SK-N-MC (cell line): ENCODE measurements at regions not wholly inside any gene's neighbourhood (a gene's known extent, or its start where the extent isn't known, plus 50 kb on each side); places are given as distances from the start of the nearest gene placed in this dataset.
A peak's percentile ranks its signal among the peaks of the same experiment; 100 is the strongest.

ENCODE experiments used
- DNase-seq: peaks from one replicate; pipeline ENCODE4 v3.0.0-alpha.2; 2011; ENCODE audit warnings: low read depth, low spot score
- H3K27ac ChIP-seq: fragments of 200-600 bp; sonication (generic); 2 replicates; pipeline ENCODE4 v1.5.1; 2016; ENCODE audit warnings: mixed run types
- H3K36me3 ChIP-seq: fragments of 200-600 bp; sonication (generic); 2 replicates; pipeline ENCODE4 v1.6.1; 2017; ENCODE audit warnings: antibody characterized with exemption, low read length, mixed read lengths; ENCODE audit not compliant: insufficient read depth
- H3K4me3 ChIP-seq: fragments of 200-600 bp; sonication (generic); 2 replicates; pipeline ENCODE4 v1.5.1; 2016
- H3K9ac ChIP-seq: fragments of 200-600 bp; sonication (generic); 2 replicates; pipeline ENCODE4 v1.8.0; 2017; ENCODE audit warnings: mixed run types, mixed read lengths; ENCODE audit not compliant: insufficient read length
- H3K9me3 ChIP-seq: fragments of 200-600 bp; sonication (generic); 2 replicates; pipeline ENCODE4 v1.6.1; 2017; ENCODE audit warnings: low read depth, mild to moderate bottlenecking, antibody characterized with exemption, low read length, moderate library complexity, mixed read lengths
- EZH2 ChIP-seq: fragments of 200-600 bp; sonication (generic); IDR thresholded peaks from one replicate; pipeline ENCODE4 v1.6.1; 2017; ENCODE audit warnings: antibody characterized with exemption
- FOXP2 ChIP-seq: optimal IDR thresholded peaks from 2 replicates; pipeline ENCODE3; 2011; ENCODE audit warnings: mild to moderate bottlenecking, moderate library complexity; ENCODE audit not compliant: insufficient read depth; ENCODE audit errors: extremely low read length, control extremely low read depth
- POLR2AphosphoS5 ChIP-seq: IDR thresholded peaks from 2 replicates; pipeline ENCODE4 v1.6.1; 2012; ENCODE audit warnings: mild to moderate bottlenecking, low read depth, low read length, borderline replicate concordance

GRCh38 chr2:180720829-180721228, 259.6 kb upstream of the UBE2E3 start:
- DNase-seq: peak; percentile 93
- H3K9me3 ChIP-seq: no peaks in the 10 kb centered on the region
- no peaks in the 10 kb centered on the region for H3K36me3 ChIP-seq
- no peak overlapping the region for H3K9ac ChIP-seq
- H3K4me3 ChIP-seq: peak overlapping the region; percentile 31
- TF ChIP-seq FOXP2: no peak
- TF ChIP-seq POLR2AphosphoS5: peak; percentile 38; the same call in 1 of the 2 replicates
- H3K27ac ChIP-seq: peak overlapping the region; percentile 92

- Histone ChIP-seq H3K9me3 (peaks cover 6% of the 10 kb centered on the region; the same call in 1 of the 2 replicates), H3K36me3 (no peaks in the 10 kb centered on the region), H3K27ac (no peak overlapping the region), H3K4me3 (no peak overlapping the region), H3K9ac (no peak overlapping the region)
- no peak for DNase-seq
- no peak for TF ChIP-seq EZH2
- no peak for TF ChIP-seq FOXP2
- no peak for TF ChIP-seq POLR2AphosphoS5
Measured at GRCh38 chr2:180717588-180717987, 262.8 kb upstream of the UBE2E3 start.

- DNase-seq: no peak
- H3K4me3 ChIP-seq: no peak overlapping the region
- H3K9ac ChIP-seq: no peak overlapping the region
- H3K27ac ChIP-seq: no peak overlapping the region
- TF ChIP-seq FOXP2 (no peak), EZH2 (no peak), POLR2AphosphoS5 (no peak)
- no peaks in the 10 kb centered on the region for H3K36me3 ChIP-seq
- H3K9me3 ChIP-seq: peaks cover 9% of the 10 kb centered on the region; the same call in 1 of the 2 replicates
Measured at GRCh38 chr2:180716186-180717180, 263.9 kb upstream of the UBE2E3 start.

- no peak overlapping the region for H3K9ac ChIP-seq
- DNase-seq: no peak
- H3K9me3 ChIP-seq: peaks cover 9% of the 10 kb centered on the region; the same call in 1 of the 2 replicates
- no peaks in the 10 kb centered on the region for H3K36me3 ChIP-seq
- H3K27ac ChIP-seq: no peak overlapping the region
- TF ChIP-seq FOXP2: no peak
- TF ChIP-seq EZH2: no peak
- no peak for TF ChIP-seq POLR2AphosphoS5
- H3K4me3 ChIP-seq: no peak overlapping the region
Measured at GRCh38 chr2:180715044-180715443, 265.4 kb upstream of the UBE2E3 start.

GRCh38 chr2:180709392-180710145, 270.8 kb upstream of the UBE2E3 start:
- no peak for DNase-seq
- no peak overlapping the region for H3K27ac ChIP-seq
- TF ChIP-seq EZH2 (no peak), FOXP2 (no peak), POLR2AphosphoS5 (no peak)
- H3K9me3 ChIP-seq: peaks cover 9% of the 10 kb centered on the region; the same call in 1 of the 2 replicates
- no peak overlapping the region for H3K9ac ChIP-seq
- H3K36me3 ChIP-seq: no peaks in the 10 kb centered on the region
- no peak overlapping the region for H3K4me3 ChIP-seq

GRCh38 chr2:180707884-180708205, 272.6 kb upstream of the UBE2E3 start:
- TF ChIP-seq POLR2AphosphoS5: no peak
- no peak for TF ChIP-seq FOXP2
- TF ChIP-seq EZH2: no peak
- Histone ChIP-seq H3K36me3 (no peaks in the 10 kb centered on the region), H3K9ac (no peak overlapping the region), H3K9me3 (peaks cover 5% of the 10 kb centered on the region; the same call in 1 of the 2 replicates), H3K27ac (peak overlapping the region; percentile 52; the same call in 1 of the 2 replicates), H3K4me3 (peak overlapping the region; percentile 16; the same call in 1 of the 2 replicates)
- no peak for DNase-seq

GRCh38 chr2:180707175-180707883, 273.1 kb upstream of the UBE2E3 start:
- no peak for DNase-seq
- no peak for TF ChIP-seq POLR2AphosphoS5
- no peak for TF ChIP-seq FOXP2
- no peak for TF ChIP-seq EZH2
- peaks cover 2% of the 10 kb centered on the region; the same call in 1 of the 2 replicates for H3K9me3 ChIP-seq
- H3K4me3 ChIP-seq: peak overlapping the region; percentile 16; the same call in 1 of the 2 replicates
- peak overlapping the region; percentile 52 for H3K27ac ChIP-seq
- no peaks in the 10 kb centered on the region for H3K36me3 ChIP-seq
- no peak overlapping the region for H3K9ac ChIP-seq

- no peaks in the 10 kb centered on the region for H3K9me3 ChIP-seq
- no peak overlapping the region for H3K9ac ChIP-seq
- peak overlapping the region; percentile 52 for H3K27ac ChIP-seq
- peak overlapping the region; percentile 16; the same call in 1 of the 2 replicates for H3K4me3 ChIP-seq
- TF ChIP-seq FOXP2 (no peak), POLR2AphosphoS5 (no peak), EZH2 (no peak)
- DNase-seq: no peak
- H3K36me3 ChIP-seq: no peaks in the 10 kb centered on the region
Measured at GRCh38 chr2:180706694-180707093, 273.7 kb upstream of the UBE2E3 start.
